HL-60/S4 treated with phorbol 12-myristate 13-acetate at 8.2 ng/mL for 4 days and 3 days (cell line): ENCODE measurements at regions not wholly inside any gene's neighbourhood (a gene's known extent, or its start where the extent isn't known, plus 50 kb on each side); places are given as distances from the start of the nearest gene placed in this dataset.
"Not testable (repeated sequence)": the region's sequence is repeated elsewhere in the genome, so short reads cannot be mapped to it uniquely, and the experiment has no call there.

ENCODE experiments used
- in situ Hi-C: fragments of 300-500 bp; cut with MboI; formaldehyde crosslinking; loops from 2 replicates; pipeline ENCODE4 v1.15.0; 2022; ENCODE audit warnings: low sequenced_read_pairs

- in situ Hi-C loops: no loop called here
Observed at GRCh38 chr2:62337403-62337802, 141.5 kb downstream of the B3GNT2 start.

- in situ Hi-C loops: no loop called here
Observed at GRCh38 chr2:62335612-62336011, 139.7 kb downstream of the B3GNT2 start.

GRCh38 chr2:62334440-62335058 lies 138.6 kb downstream of the B3GNT2 start:
- in situ Hi-C loops: no loop called here

GRCh38 chr2:62334009-62334408 lies 138.1 kb downstream of the B3GNT2 start:
- in situ Hi-C loops: no loop called here

- in situ Hi-C loops: no loop called here
Observed at GRCh38 chr2:62330959-62331358, 135.0 kb downstream of the B3GNT2 start.

- in situ Hi-C loops: no loop called here
Observed at GRCh38 chr2:62329797-62330196, 133.9 kb downstream of the B3GNT2 start.

- in situ Hi-C loops: no loop called here
Observed at GRCh38 chr2:62326735-62327134, 130.8 kb downstream of the B3GNT2 start.

DNA sequence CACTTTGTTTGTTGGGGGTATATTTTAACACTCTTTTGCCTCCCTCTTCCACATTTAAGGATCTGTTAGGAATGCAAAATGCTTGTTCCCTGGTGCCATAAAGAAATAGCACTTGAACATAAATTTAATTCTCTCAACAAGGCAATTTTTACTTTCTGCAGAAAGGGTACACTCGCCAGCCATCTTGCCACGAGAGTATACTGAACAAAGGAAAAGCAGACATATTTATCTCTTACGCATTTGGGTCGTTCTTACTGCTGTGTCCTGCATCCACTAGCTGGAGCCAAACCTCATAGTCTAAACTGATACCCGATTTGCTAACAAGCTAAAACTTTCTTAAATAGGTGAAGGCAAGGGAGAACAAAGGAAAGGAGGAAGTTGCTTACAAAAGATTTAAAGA lies 129.5 kb downstream of the B3GNT2 start:
- in situ Hi-C loops: no loop called here

GRCh38 chr2:62321380-62322289 lies 125.7 kb downstream of the B3GNT2 start:
- in situ Hi-C loops: no loop called here

- in situ Hi-C loops: no loop called here
Observed at GRCh38 chr2:62320657-62321357, 124.9 kb downstream of the B3GNT2 start.

GRCh38 chr2:62320137-62320536 lies 124.2 kb downstream of the B3GNT2 start:
- in situ Hi-C loops: not testable (repeated sequence)

GRCh38 chr2:62319070-62319469 lies 123.2 kb downstream of the B3GNT2 start:
- in situ Hi-C loops: no loop called here

DNA sequence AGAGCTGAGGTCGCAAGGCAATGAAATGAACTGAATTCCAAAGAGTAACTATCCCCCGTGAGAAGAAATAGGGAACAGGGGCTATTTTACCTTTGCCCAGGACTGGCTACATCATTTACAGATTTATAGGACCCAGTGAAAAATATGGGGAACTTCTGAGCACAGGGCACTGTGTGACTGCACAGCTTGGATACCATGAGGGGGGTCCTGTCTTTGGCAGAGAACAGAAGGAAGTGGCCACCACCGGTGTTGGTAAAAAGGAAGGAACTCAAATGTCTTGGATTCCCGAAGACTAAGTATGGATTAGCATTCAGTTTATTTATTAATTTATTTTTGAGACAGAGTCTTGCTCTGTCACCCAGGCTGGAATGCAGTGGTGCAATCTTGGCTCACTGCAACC lies 119.6 kb downstream of the B3GNT2 start:
- in situ Hi-C loops: no loop called here

- in situ Hi-C loops: no loop called here
Observed at GRCh38 chr2:62314291-62314690, 118.4 kb downstream of the B3GNT2 start.

DNA sequence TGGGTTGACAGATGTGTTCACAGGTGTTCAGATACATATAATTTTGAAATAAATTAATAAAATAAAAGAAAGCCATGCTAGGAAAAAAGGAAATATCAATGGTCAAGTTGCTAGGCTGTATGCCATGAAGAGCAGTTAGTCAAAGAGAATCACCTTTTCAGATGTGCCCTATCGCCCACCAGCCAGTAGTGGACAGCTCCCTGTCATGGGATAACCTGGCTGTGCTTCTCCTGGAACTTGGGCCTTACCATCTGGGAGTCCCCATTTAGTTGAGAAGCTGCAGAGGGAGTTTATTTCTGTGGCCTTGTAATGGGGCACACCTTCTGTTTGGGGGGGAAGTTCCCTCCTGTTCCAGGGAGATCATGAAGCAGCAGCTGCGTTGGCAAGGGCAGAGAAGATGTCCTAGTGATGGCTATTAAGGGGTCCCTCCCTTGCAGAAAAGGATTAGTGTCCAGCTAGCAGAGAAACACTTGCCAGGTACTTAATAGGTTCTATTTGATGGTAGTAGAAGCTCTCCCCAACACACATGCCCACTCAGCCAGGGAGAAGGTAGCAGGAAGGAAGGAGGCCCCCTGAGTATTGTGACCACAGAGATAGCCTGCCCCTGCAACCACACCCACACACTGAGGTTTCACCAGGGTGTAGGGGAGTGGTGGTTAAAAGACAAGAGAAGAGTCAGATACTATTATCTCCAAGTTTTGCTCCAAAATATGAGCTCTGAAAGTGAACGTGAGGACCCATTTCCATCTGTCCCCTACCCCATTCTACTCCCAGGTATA lies 117.7 kb downstream of the B3GNT2 start:
- in situ Hi-C loops: no loop called here

GRCh38 chr2:62309465-62310091 lies 113.7 kb downstream of the B3GNT2 start:
- in situ Hi-C loops: no loop called here

DNA sequence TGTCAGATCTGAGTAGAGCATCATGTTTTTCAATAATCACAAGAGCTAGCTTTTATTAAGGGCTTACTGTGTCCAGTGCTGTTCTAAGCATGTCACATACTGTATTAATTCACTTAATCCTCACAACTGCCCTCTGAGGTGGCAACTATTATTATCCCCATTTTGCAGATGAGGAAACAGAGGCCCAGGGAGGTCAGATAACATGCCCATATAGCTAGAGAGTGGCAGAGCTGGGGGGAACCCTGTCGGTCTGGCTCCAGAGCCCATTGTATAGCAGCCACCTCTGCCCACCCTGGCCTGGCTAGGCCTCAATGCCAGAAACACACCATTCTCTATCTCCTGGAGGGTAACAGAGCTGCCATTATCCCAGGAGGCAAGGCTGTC lies 113.2 kb downstream of the B3GNT2 start:
- in situ Hi-C loops: no loop called here

GRCh38 chr2:62307469-62308389 lies 111.8 kb downstream of the B3GNT2 start:
- in situ Hi-C loops: no loop called here

- in situ Hi-C loops: no loop called here
Observed at GRCh38 chr2:62306751-62307468, 111.0 kb downstream of the B3GNT2 start.
